DND-41 (cell line): ENCODE measurements at regions not wholly inside any gene's neighbourhood (a gene's known extent, or its start where the extent isn't known, plus 50 kb on each side); places are given as distances from the start of the nearest gene placed in this dataset.

Experiments
- ATAC-seq: fragments of 200-7000 bp; cut with Tn5 transposase; 3 replicates; pipeline ENCODE4 v1.9.1; 2021; ENCODE audit warnings: low read depth; ENCODE audit not compliant: insufficient read depth
- DNase-seq: peaks from one replicate; pipeline ENCODE4 v3.0.0-alpha.2; 2020
- H2AFZ ChIP-seq: 2 replicates; pipeline ENCODE4 v1.6.0; 2012; ENCODE audit warnings: low read depth, low read length
- H3K27ac ChIP-seq: 2 replicates; pipeline ENCODE4 v1.5.1; 2012; ENCODE audit warnings: low read length, inconsistent platforms
- H3K27me3 ChIP-seq: fragments of 200-600 bp; sonication (generic); 2 replicates; pipeline ENCODE4 v1.6.0; 2012; ENCODE audit warnings: low read length, mild to moderate bottlenecking, inconsistent platforms; ENCODE audit not compliant: insufficient read depth, poor library complexity
- H3K36me3 ChIP-seq: 2 replicates; pipeline ENCODE4 v1.5.1; 2012; ENCODE audit warnings: low read length, inconsistent platforms; ENCODE audit not compliant: insufficient read depth
- H3K4me1 ChIP-seq: 2 replicates; pipeline ENCODE4 v1.5.1; 2012; ENCODE audit warnings: mild to moderate bottlenecking, low read length; ENCODE audit not compliant: insufficient read depth
- H3K4me2 ChIP-seq: 2 replicates; pipeline ENCODE4 v1.6.0; 2012; ENCODE audit warnings: mild to moderate bottlenecking, moderate library complexity, low read length, inconsistent platforms; ENCODE audit not compliant: insufficient read depth
- H3K4me3 ChIP-seq, 2 experiments: fragments of 200-600 bp in 1 of 2; shearing (Covaris generic) in 1 of 2; 2 replicates each; pipeline ENCODE4 v1.5.1; 2012 to 2016; ENCODE audit warnings: inconsistent platforms in 2 of 2, low read length in 2 of 2, mild to moderate bottlenecking in 2 of 2, low read depth in 1 of 2, moderate library complexity in 1 of 2
- H3K79me2 ChIP-seq: 2 replicates; pipeline ENCODE4 v1.6.0; 2012; ENCODE audit warnings: low read length, inconsistent platforms; ENCODE audit not compliant: insufficient read depth
- H3K9ac ChIP-seq: 2 replicates; pipeline ENCODE4 v1.6.0; 2012; ENCODE audit warnings: low read depth, mild to moderate bottlenecking, inconsistent platforms, low read length, moderate library complexity
- H3K9me3 ChIP-seq: 2 replicates; pipeline ENCODE4 v1.5.1; 2012; ENCODE audit warnings: low read length, moderate library complexity, mild to moderate bottlenecking, inconsistent platforms; ENCODE audit not compliant: insufficient read depth, severe bottlenecking
- H4K20me1 ChIP-seq: 2 replicates; pipeline ENCODE4 v1.6.0; 2012; ENCODE audit warnings: low read length; ENCODE audit not compliant: insufficient read depth
- EZH2 ChIP-seq: IDR thresholded peaks from 3 replicates; pipeline ENCODE4 v1.6.1; 2012; ENCODE audit warnings: borderline replicate concordance, low read depth, mild to moderate bottlenecking, moderate library complexity, low read length, inconsistent platforms; ENCODE audit not compliant: severe bottlenecking
- TF ChIP-seq, protein P1 (sequence below): IDR thresholded peaks from 2 replicates; pipeline ENCODE4 v1.5.1; 2012; ENCODE audit warnings: borderline replicate concordance, low read length, moderate library complexity, mild to moderate bottlenecking; ENCODE audit not compliant: poor library complexity, severe bottlenecking; ENCODE audit errors: extremely low read depth

DNA sequence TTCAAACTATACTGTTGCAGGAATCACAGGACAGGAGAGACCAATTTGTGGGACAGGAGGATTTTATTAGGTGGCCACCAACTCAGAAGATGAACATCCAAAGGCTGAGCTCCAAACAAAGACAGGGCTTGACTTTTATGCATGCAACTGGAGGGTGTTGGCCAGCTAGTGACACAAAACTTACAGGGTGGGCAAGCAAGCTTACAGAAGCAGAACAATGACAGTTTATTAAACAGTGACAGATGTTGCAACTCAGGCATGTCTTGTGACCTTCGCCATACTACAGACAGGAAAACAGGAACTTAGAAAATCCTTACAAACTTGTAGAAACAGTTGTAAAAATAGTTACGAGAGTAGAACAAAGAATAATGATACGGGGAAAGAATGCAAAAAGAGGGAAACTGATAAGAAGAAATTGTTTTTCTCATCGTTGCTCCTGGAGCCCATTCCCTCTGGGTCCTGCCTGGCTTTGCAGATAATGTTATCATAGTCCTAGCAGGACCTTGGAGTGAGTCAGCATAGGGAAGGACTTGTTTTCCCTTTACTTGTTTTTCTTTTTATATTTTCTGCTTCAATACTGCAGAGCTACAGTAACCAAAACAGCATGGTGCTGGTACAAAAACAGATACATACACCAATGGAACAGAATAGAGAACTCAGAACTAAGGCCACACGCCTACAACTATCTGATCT is 2083.0 kb upstream of the ACO1 start:
- no peaks in the 10 kb centered on the region for H3K9me3 ChIP-seq
- H4K20me1 ChIP-seq: no peaks in the 10 kb centered on the region
- H2AFZ ChIP-seq: no peak overlapping the region
- no peak for ATAC-seq
- no peak overlapping the region for H3K4me3 ChIP-seq
- no peak overlapping the region for H3K27ac ChIP-seq
- no peak for TF ChIP-seq EZH2
- TF ChIP-seq, protein P1, sequence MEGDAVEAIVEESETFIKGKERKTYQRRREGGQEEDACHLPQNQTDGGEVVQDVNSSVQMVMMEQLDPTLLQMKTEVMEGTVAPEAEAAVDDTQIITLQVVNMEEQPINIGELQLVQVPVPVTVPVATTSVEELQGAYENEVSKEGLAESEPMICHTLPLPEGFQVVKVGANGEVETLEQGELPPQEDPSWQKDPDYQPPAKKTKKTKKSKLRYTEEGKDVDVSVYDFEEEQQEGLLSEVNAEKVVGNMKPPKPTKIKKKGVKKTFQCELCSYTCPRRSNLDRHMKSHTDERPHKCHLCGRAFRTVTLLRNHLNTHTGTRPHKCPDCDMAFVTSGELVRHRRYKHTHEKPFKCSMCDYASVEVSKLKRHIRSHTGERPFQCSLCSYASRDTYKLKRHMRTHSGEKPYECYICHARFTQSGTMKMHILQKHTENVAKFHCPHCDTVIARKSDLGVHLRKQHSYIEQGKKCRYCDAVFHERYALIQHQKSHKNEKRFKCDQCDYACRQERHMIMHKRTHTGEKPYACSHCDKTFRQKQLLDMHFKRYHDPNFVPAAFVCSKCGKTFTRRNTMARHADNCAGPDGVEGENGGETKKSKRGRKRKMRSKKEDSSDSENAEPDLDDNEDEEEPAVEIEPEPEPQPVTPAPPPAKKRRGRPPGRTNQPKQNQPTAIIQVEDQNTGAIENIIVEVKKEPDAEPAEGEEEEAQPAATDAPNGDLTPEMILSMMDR: no peak
- no peak overlapping the region for H3K9ac ChIP-seq
- DNase-seq: no peak
- H3K36me3 ChIP-seq: no peaks in the 10 kb centered on the region
- no peaks in the 10 kb centered on the region for H3K79me2 ChIP-seq
- H3K27me3 ChIP-seq: no peaks in the 10 kb centered on the region
- no peak overlapping the region for H3K4me2 ChIP-seq
- no peaks in the 10 kb centered on the region for H3K4me1 ChIP-seq

GRCh38 chr9:30310711-30311110 is 2073.7 kb upstream of the ACO1 start:
- no peaks in the 10 kb centered on the region for H3K36me3 ChIP-seq
- H3K9ac ChIP-seq: no peak overlapping the region
- H3K4me3 ChIP-seq: no peak overlapping the region
- no peak overlapping the region for H3K27ac ChIP-seq
- no peak overlapping the region for H2AFZ ChIP-seq
- H4K20me1 ChIP-seq: no peaks in the 10 kb centered on the region
- ATAC-seq (no peak), DNase-seq (no peak)
- no peak overlapping the region for H3K4me2 ChIP-seq
- TF ChIP-seq, protein P1: no peak
- no peak for TF ChIP-seq EZH2
- no peaks in the 10 kb centered on the region for H3K4me1 ChIP-seq
- no peaks in the 10 kb centered on the region for H3K27me3 ChIP-seq
- no peaks in the 10 kb centered on the region for H3K9me3 ChIP-seq
- no peaks in the 10 kb centered on the region for H3K79me2 ChIP-seq

GRCh38 chr9:30329431-30329830 is 2055.0 kb upstream of the ACO1 start:
- ATAC-seq (no peak), DNase-seq (no peak)
- Histone ChIP-seq H3K27me3 (no peaks in the 10 kb centered on the region), H3K27ac (no peak overlapping the region), H3K4me1 (no peaks in the 10 kb centered on the region), H4K20me1 (no peaks in the 10 kb centered on the region), H3K4me2 (no peak overlapping the region), H3K79me2 (no peaks in the 10 kb centered on the region), H2AFZ (no peak overlapping the region), H3K36me3 (no peaks in the 10 kb centered on the region), H3K9me3 (no peaks in the 10 kb centered on the region), H3K9ac (no peak overlapping the region), H3K4me3 (no peak overlapping the region)
- TF ChIP-seq, protein P1: no peak
- no peak for TF ChIP-seq EZH2

DNA sequence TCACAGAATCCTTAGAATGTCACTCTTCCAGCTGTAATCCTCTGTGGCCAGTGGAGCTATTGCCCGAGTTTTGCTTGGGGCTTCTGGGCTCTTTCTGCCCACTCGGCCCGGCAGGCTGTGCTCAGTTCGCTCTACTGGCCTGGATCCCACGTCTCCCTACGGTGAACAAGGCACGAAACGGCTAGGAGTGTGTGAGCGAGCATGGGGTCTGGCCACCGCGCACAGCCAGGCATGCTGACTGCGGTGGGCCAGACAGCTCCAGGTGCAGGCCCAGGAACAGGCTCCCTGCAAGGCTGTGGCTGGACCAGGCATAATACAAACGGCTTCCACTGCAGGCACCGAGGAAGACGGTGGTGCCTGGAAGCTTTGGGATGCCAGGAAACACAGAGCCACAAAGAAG is 2035.5 kb upstream of the ACO1 start:
- H2AFZ ChIP-seq: no peak overlapping the region
- H3K36me3 ChIP-seq: no peaks in the 10 kb centered on the region
- no peak for DNase-seq
- H3K9me3 ChIP-seq: no peaks in the 10 kb centered on the region
- no peaks in the 10 kb centered on the region for H3K4me1 ChIP-seq
- TF ChIP-seq, protein P1: no peak
- H3K4me3 ChIP-seq: no peak overlapping the region
- ATAC-seq: no peak
- H4K20me1 ChIP-seq: no peaks in the 10 kb centered on the region
- H3K4me2 ChIP-seq: no peak overlapping the region
- no peaks in the 10 kb centered on the region for H3K27me3 ChIP-seq
- no peaks in the 10 kb centered on the region for H3K79me2 ChIP-seq
- H3K9ac ChIP-seq: no peak overlapping the region
- no peak overlapping the region for H3K27ac ChIP-seq
